ENCODE measurements at regions not wholly inside any gene's neighbourhood (a gene's known extent, or its start where the extent isn't known, plus 50 kb on each side); places are given as distances from the start of the nearest gene placed in this dataset.
"Not testable (repeated sequence)": the region's sequence is repeated elsewhere in the genome, so short reads cannot be mapped to it uniquely, and the experiment has no call there.

- DNase-seq = no peak
These were observed 1296.6 kb downstream of the EPHA7 start for GRCh38 chr6:92122746-92123145.

- DNase-seq = no peak
These were observed 1298.1 kb downstream of the EPHA7 start for GRCh38 chr6:92121228-92121627.

GRCh38 chr6:92117800-92118199 is 1301.6 kb downstream of the EPHA7 start:
- no peak for DNase-seq

- DNase-seq = no peak
These were observed 1304.6 kb downstream of the EPHA7 start for GRCh38 chr6:92114797-92115196.

- no peak for DNase-seq
These were observed 1305.2 kb downstream of the EPHA7 start for GRCh38 chr6:92114091-92114675.

GRCh38 chr6:92111386-92111785 is 1308.0 kb downstream of the EPHA7 start:
- no peak for DNase-seq

GRCh38 chr6:92110403-92110802 is 1309.0 kb downstream of the EPHA7 start:
- DNase-seq = no peak

- no peak for DNase-seq
These were observed 1309.4 kb downstream of the EPHA7 start for GRCh38 chr6:92109956-92110355.

GRCh38 chr6:92109256-92109655 is 1310.1 kb downstream of the EPHA7 start:
- DNase-seq = no peak

GRCh38 chr6:92086750-92087149 is 1332.6 kb downstream of the EPHA7 start:
- DNase-seq = no peak

GRCh38 chr6:92083914-92084313 is 1335.4 kb downstream of the EPHA7 start:
- DNase-seq = not testable (repeated sequence)

- DNase-seq = no peak
These were observed 1347.0 kb downstream of the EPHA7 start for GRCh38 chr6:92072387-92072786.

GRCh38 chr6:92069781-92070180 is 1349.6 kb downstream of the EPHA7 start:
- DNase-seq = no peak

GRCh38 chr6:92052513-92052912 is 1366.8 kb downstream of the EPHA7 start:
- no peak for DNase-seq

- no peak for DNase-seq
These were observed 1369.1 kb downstream of the EPHA7 start for GRCh38 chr6:92050216-92050615.

GRCh38 chr6:92047860-92048259 is 1371.5 kb downstream of the EPHA7 start:
- no peak for DNase-seq

- no peak for DNase-seq
These were observed 1372.1 kb downstream of the EPHA7 start for GRCh38 chr6:92047152-92047850.

GRCh38 chr6:92044312-92044711 is 1375.0 kb downstream of the EPHA7 start:
- DNase-seq = no peak

GRCh38 chr6:92043777-92044176 is 1375.6 kb downstream of the EPHA7 start:
- no peak for DNase-seq

GRCh38 chr6:92026878-92027277 is 1392.5 kb downstream of the EPHA7 start:
- no peak for DNase-seq

- DNase-seq = no peak
These were observed 1394.5 kb downstream of the EPHA7 start for GRCh38 chr6:92024881-92025280.

- DNase-seq = no peak
These were observed 1395.2 kb downstream of the EPHA7 start for GRCh38 chr6:92024110-92024509.

- no peak for DNase-seq
These were observed 1395.9 kb downstream of the EPHA7 start for GRCh38 chr6:92023410-92023966.

GRCh38 chr6:92011681-92012245 is 1407.6 kb downstream of the EPHA7 start:
- DNase-seq = no peak

Measured in GDM1 (cell line).